NCI-H446 treated with DMSO at 0.1 percent for 48 hours (cell line): ENCODE measurements at regions not wholly inside any gene's neighbourhood (a gene's known extent, or its start where the extent isn't known, plus 50 kb on each side); places are given as distances from the start of the nearest gene placed in this dataset.

ENCODE experiments used
- DNase-seq: peaks from one replicate; lab custom pipeline; 2025; lab: John Stamatoyannopoulos, UW

- no peak for DNase-seq
Measured at GRCh38 chr3:146655333-146655996, 50.3 kb upstream of the PLSCR5 start.
